ENCODE measurements at regions not wholly inside any gene's neighbourhood (a gene's known extent, or its start where the extent isn't known, plus 50 kb on each side); places are given as distances from the start of the nearest gene placed in this dataset.

DNA sequence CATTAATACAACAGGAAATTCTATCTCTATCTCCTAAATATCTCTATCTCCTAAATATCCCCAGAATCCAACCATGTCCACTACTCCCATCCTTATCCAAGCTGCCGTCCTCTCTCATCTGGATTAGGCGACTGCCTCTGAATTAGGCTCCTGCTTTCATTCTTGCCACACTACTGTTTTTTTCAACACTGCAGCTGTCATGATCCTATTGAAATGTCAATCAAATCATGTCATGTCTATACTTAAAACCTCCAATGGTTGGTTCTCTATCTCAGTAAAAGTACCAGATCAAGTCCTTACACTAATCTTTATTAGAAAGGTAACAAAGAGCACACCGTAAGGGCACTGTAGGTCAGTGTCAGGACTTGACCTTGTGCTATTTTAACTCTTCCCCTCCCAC is 82.0 kb upstream of the NFIA start:
- Histone ChIP-seq H3K27ac (ENCODE audit: low read depth, low read length) (no peak overlapping the region), H3K4me2 (ENCODE audit: low read depth, low read length, poor library complexity, severe bottlenecking) (no peak overlapping the region), H4K20me1 (ENCODE audit: low read depth, low read length) (no peaks in the 10 kb centered on the region), H3K36me3 (ENCODE audit: low read length) (no peaks in the 10 kb centered on the region), H3F3A (ENCODE audit: insufficient read depth) (no peaks in the 10 kb centered on the region), H3K9me3 (ENCODE audit: insufficient read depth, low read length) (no peaks in the 10 kb centered on the region), H2AFZ (ENCODE audit: low read depth, low read length, severe bottlenecking) (no peak overlapping the region), H3K9ac (ENCODE audit: low read length) (no peak overlapping the region), H3K4me3 (ENCODE audit: insufficient read depth, low read length, poor library complexity, severe bottlenecking) (no peak overlapping the region), H3K79me2 (ENCODE audit: insufficient read depth, low read length) (no peaks in the 10 kb centered on the region), H3K27me3 (ENCODE audit: low read length) (no peaks in the 10 kb centered on the region), H3K9me2 (replicated peaks; ENCODE audit: insufficient read depth, low read length) (no peaks in the 10 kb centered on the region)
- TF ChIP-seq CTCF (IDR thresholded peaks at IDR 0.05; ENCODE audit: insufficient read depth, low read length, poor library complexity, severe bottlenecking): no peak
- no peak for TF ChIP-seq EZH2phosphoT487 (conservative IDR thresholded peaks at IDR 0.05; ENCODE audit: low read length)

- no peaks in the 10 kb centered on the region for H3K36me3 ChIP-seq (ENCODE audit: low read length)
- H2AFZ ChIP-seq (ENCODE audit: low read depth, low read length, severe bottlenecking): no peak overlapping the region
- H3K27me3 ChIP-seq (ENCODE audit: low read length): no peaks in the 10 kb centered on the region
- H3K9ac ChIP-seq (ENCODE audit: low read length): no peak overlapping the region
- no peaks in the 10 kb centered on the region for H3K9me3 ChIP-seq (ENCODE audit: insufficient read depth, low read length)
- H3K4me2 ChIP-seq (ENCODE audit: low read depth, low read length, poor library complexity, severe bottlenecking): no peak overlapping the region
- H3K4me3 ChIP-seq (ENCODE audit: insufficient read depth, low read length, poor library complexity, severe bottlenecking): no peak overlapping the region
- H3K79me2 ChIP-seq (ENCODE audit: insufficient read depth, low read length): no peaks in the 10 kb centered on the region
- H3K27ac ChIP-seq (ENCODE audit: low read depth, low read length): no peak overlapping the region
- no peaks in the 10 kb centered on the region for H4K20me1 ChIP-seq (ENCODE audit: low read depth, low read length)
- H3K9me2 ChIP-seq (replicated peaks; ENCODE audit: insufficient read depth, low read length): no peaks in the 10 kb centered on the region
- no peaks in the 10 kb centered on the region for H3F3A ChIP-seq (ENCODE audit: insufficient read depth)
- TF ChIP-seq CTCF (IDR thresholded peaks at IDR 0.05; ENCODE audit: insufficient read depth, low read length, poor library complexity, severe bottlenecking) (no peak), EZH2phosphoT487 (conservative IDR thresholded peaks at IDR 0.05; ENCODE audit: low read length) (no peak)
Measured at GRCh38 chr1:60998786-60999185, 83.6 kb upstream of the NFIA start.

GRCh38 chr1:60994828-60995492 is 87.4 kb upstream of the NFIA start:
- no peak overlapping the region for H3K9ac ChIP-seq (ENCODE audit: low read length)
- no peaks in the 10 kb centered on the region for H3K79me2 ChIP-seq (ENCODE audit: insufficient read depth, low read length)
- no peaks in the 10 kb centered on the region for H4K20me1 ChIP-seq (ENCODE audit: low read depth, low read length)
- no peaks in the 10 kb centered on the region for H3K9me2 ChIP-seq (replicated peaks; ENCODE audit: insufficient read depth, low read length)
- no peaks in the 10 kb centered on the region for H3F3A ChIP-seq (ENCODE audit: insufficient read depth)
- no peaks in the 10 kb centered on the region for H3K36me3 ChIP-seq (ENCODE audit: low read length)
- no peak overlapping the region for H3K4me2 ChIP-seq (ENCODE audit: low read depth, low read length, poor library complexity, severe bottlenecking)
- TF ChIP-seq EZH2phosphoT487 (conservative IDR thresholded peaks at IDR 0.05; ENCODE audit: low read length): no peak
- no peak for TF ChIP-seq CTCF (IDR thresholded peaks at IDR 0.05; ENCODE audit: insufficient read depth, low read length, poor library complexity, severe bottlenecking)
- H3K9me3 ChIP-seq (ENCODE audit: insufficient read depth, low read length): no peaks in the 10 kb centered on the region
- H2AFZ ChIP-seq (ENCODE audit: low read depth, low read length, severe bottlenecking): no peak overlapping the region
- no peak overlapping the region for H3K4me3 ChIP-seq (ENCODE audit: insufficient read depth, low read length, poor library complexity, severe bottlenecking)
- no peaks in the 10 kb centered on the region for H3K27me3 ChIP-seq (ENCODE audit: low read length)
- no peak overlapping the region for H3K27ac ChIP-seq (ENCODE audit: low read depth, low read length)

All from SU-DHL-6 (cell line).